Renal pelvis (tissue), 1 donor: ENCODE measurements at regions not wholly inside any gene's neighbourhood (a gene's known extent, or its start where the extent isn't known, plus 50 kb on each side); places are given as distances from the start of the nearest gene placed in this dataset.

Source experiments
- DNase-seq: peaks from one replicate; pipeline ENCODE4 v3.0.0-alpha.2; 2013

DNA sequence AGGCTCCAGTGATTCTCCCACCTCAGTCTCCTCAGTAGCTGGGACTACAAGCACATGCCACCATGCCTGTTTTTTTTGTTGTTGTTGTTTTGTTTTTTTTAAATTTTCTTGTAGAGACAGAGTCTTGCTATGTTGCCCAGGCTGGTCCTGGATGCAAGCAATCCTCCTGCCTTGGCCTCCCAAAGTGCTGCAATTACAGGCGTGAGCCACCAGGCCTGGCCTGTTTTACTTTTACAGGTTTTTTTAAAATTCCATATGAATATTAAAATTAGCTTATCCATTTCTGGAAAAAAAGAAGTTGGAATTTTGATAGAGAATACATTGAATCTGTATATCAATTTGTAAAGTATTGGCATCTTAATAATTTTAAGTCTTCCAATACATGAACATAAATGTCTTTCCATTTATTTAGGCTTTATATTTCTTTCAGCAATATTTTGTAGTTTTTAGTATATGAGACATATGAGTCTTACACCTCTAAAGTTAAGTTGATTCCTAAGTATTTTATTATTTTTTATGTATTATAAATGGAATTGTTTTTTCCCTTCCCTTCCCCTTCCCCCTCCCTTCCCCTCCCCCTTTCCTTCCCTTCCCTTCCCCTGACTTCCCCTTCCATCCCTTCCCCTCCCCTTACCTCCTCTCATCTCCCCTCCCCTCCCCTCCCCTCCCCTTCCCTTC is 323.5 kb upstream of the SALL1 start:
- no peak for DNase-seq

DNA sequence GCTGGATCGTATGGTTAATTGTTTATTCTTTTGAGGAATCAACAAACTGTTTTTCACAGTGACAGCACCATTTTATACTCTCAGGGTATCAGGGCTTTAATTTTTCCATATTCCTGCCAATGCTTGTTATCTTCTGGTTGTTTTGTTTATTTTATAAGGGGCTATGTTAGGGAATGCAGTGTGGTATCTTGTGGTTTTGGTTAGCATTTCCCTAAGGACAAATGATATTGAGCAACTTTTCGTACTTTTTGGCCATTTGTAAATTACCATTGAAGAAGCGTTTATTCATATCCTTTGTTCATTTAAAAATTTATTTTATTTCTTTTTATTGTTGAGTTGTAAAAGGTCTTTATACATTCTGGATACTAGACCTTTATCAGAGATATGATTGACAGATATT is 322.0 kb upstream of the SALL1 start:
- DNase-seq = no peak

DNA sequence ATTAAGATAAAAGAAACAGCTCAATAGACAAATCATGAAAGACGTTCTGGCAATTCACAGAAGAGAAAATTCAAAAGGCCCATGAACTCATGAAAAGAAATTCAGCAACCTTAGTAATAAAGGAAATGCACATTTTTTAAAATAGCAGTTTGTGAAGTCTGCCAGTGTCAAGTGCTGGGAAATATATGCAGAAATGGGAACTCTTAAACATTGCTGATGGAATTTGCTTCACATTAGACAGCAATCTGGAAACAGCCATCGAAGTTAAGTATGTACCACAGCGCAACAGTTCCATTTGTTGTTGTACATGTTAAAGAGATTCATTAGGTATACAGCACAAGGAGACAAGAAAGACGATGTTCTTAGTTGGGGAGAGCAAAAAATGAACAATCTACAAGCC is 319.4 kb upstream of the SALL1 start:
- DNase-seq = no peak

DNA sequence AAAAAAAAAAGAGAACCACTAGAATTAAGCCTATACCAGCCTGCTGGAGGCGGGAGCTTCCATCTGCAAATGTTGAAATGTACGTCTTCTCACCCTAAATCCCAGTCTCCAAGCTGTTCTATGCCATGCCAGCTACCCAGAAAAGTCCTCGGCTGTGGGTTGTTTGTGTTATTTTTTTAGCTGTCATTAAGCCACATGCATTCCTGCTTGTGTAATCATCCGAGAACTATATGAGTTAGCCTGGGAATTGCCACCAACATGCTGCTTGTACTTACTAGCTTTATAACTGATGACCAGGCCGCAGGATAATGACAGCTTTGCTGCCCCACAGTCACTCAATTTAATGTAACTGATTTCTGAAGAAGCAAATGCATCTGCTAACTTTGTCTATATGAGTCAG is 313.9 kb upstream of the SALL1 start:
- no peak for DNase-seq

DNA sequence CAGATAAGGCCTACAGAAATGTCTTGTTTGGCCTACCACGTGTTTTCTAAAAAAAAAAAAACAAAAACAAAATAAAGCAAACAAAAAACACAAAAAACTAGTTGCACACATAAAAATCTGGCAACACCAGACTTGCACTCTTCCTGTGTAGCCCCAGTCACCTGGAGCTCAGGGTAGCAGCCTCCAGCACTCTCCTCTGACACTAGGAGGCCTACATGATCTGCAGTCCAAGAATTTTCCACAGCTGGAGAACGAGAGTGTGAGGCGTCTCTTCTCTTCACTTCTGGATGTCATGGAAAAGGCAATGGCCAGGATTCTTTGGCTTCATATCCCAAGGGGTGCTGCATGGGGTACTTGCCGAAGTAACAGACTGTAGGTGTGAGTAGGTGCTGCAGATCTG is 310.2 kb upstream of the SALL1 start:
- no peak for DNase-seq

DNA sequence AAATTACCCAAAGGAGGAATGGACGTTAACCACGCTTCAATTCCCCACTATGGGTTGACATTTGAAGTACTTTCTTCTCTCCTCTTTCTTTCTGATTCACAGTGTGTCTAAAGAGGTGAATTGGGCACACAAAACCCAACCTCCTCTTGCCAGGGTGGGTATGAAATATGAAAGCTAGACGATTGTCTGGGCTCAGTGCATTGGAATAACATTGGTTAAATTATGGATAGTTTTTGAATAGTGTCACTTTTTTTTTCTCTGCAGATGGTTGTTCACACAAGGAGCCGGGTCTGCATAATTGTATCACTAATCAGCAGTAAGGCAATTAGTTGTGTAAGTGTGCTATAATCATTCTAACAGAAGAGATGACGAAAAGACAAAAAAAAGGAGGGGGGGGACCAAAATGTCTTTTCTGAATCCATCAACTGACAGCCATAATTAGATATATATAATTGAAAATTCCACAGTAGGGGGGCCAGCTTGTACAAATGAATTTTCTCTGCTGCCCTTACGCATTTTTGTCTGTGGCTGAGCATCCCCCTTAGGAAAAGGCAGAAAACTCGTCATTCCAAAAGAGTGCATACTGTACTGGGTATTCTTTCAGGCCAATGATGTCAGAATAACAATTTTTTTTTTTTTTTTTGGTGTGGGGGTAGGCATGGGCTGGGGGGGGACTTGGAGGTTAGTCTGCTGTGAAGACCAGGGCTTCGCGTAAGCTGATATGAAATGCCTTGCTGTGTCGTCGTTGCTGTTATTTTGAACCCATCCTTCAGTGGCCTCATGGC is 307.5 kb upstream of the SALL1 start:
- DNase-seq = no peak

DNA sequence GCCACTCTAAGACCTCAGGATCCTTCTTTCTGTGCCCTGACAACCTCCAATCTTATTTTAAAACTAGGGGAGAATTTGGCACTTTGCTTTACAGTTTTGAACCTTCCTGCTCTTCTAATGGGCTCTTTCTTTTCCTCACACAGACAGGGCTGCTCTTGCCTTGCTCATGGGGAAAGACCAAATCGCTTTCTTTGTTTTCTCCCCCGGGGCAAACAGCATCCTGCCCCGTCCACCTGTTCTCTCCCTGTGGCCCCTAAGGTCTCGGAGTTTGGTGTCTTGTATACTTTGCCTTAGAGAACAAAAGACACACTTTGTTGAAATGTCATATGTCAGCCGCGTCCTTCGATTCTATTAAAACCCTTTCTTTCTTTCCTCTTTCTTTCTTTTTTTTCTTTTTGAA is 306.7 kb upstream of the SALL1 start:
- no peak for DNase-seq

DNA sequence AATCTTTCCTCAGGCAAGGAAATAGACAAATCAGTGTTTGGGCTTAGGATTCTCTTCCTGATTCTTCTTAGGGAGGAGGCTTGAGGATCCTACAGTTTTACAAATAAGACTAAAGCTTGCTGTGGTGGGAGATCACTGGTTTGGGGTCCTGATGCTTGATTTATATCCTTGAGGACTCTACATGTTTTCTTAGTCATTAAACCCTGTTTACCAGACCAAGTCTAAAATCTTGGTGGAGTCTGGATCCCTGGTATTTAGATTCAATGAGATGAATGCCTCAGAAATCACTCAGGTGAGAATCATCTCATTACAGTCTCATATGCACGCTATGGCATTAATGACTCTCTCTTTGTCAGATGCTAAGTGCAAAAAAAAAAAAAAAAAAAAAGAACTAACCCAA is 304.3 kb upstream of the SALL1 start:
- peak; percentile 61 for DNase-seq

DNA sequence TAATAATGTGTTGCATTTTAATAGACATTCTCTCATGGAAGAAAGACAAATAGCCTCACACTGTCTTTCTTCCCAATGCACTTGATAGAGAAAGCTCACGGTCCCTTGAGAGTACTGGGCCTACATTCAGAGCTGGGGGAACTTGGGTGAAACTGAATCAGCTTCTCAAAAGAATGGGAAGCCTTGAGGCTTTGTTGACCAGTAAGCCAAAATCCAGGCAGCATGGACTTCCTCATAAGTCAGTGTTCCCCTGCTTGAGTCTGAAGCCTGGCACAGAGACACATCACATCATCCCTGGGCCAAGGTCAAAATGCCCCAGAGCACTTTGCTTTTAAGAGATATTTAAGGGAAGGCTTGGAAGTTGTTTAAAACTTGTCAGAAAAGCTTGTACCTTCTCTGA is 302.2 kb upstream of the SALL1 start:
- no peak for DNase-seq

DNA sequence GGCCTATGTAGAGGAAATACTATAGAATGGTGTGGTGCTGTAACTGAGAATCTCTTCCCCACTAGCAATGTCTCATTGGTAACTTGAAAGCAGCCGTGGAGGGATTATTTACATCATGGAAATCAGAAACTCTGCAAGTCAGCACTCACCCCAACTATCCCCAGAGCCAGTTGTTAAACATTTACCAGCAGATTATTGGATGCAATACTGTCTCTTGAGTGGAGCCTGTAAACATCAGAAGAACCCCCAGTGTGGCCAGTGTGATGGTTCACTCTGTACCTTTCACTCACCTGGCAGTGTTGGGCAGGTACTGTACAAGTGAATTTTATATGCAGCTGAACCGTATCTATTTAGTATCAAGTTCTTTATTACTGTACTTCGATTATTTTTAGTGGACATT is 299.8 kb upstream of the SALL1 start:
- DNase-seq = peak; percentile 48

DNA sequence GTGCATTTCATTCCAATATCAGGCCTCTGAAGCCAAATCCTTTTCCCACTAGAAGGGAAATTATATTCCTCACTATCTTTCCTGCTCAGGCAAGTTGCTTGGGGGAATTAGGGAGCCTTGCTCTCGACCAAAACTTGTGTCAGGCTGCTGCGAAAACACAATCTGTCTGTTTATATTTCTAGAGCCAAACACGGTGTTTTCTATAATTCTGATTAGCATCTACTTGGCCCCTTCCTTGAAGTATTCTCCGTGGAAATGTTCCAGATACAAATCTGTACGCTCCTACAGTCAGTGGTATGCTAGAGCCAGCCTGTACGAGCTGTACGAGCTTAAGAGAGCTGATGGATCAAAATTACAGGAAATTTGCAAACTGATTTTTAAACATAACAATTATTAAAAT is 299.3 kb upstream of the SALL1 start:
- no peak for DNase-seq

DNA sequence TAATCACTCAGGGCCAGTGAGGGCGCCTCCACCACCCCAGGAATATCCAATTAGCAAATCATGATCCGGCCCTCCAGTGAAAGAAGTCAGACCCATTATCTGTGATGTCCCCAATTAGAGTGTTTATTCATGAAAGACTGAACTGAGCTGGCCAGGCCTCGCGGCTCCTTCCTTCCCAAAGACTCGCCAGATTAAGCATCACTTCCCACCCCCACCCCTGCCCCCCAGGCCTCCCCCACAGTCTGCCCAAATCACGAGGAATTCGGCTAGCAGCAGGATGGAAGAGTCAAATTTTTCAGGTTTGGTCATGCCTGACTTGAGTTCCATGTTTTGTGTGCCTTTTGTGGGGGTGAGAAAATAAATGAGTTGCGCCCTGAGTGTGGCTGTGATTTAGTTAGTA is 298.4 kb upstream of the SALL1 start:
- DNase-seq = peak; percentile 72

DNA sequence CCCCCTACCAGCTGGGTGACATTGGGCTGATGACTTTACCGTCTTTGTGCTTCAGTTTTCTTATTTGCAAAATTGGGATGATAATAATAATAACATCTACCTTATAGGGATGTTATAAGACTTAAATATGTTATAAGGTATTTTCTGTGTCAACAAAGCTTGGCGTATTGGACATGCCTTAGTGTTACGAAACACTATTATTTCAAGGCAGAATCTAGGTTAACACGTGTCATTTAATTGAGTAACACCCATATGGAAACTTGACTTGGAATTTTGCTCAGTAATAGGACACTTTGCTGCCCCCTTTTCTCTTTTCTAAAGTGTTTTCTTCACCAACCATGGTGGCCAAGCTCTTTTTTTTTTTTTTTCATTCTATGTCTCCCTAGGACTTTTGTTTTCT is 294.2 kb upstream of the SALL1 start:
- no peak for DNase-seq

DNA sequence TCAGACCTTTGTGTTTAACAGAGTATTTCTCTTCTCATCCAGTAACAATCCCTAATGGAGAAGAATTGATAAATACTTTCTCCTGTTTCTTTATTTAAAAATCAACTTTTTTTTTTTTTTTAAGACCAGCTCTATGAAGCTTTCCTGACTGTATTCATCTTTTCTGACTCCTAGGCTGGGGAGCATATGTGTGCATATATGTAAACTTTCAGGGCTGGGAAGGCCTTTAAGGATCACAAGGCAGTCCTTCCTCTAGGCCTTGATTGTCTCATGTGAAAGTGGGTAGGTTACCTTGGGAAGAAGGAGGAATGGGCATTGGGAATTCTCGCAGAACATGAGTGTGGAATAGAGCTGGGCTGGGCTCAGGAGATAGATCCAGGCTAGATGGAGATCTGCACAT is 292.9 kb upstream of the SALL1 start:
- DNase-seq = no peak

DNA sequence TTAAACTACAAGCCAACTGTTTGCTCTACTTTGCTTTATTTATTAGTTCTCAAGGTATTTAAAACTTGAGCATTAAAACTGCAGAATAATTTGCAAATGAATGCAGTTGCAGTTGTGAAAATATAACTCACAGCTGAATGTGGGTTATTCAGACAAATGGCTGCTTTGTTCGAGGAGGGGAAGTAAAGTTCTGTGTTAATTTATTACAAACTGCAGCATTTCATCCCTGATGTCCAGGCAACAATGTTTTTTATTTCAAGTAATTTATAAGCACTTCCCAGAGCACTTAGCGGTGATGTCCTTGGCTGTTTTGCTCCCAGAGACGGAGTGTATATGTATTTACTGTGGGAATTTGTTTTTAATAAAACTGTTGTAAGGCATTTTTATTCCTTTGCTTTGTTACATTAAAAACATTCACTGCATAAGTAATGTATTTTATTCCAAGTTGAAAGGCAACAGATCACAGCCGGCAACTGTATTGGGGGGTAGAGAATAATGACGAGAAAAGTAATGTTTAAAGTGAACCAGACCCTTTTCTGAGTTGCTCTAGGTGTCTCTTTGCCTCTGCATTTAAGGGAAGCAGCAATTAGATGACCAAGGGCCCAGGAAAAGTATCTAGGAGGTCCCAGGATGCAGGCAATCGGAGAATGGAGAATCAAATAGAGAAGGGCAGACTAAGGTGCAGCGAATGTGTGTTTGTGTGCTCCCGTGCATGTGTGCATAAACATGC is 291.2 kb upstream of the SALL1 start:
- no peak for DNase-seq

DNA sequence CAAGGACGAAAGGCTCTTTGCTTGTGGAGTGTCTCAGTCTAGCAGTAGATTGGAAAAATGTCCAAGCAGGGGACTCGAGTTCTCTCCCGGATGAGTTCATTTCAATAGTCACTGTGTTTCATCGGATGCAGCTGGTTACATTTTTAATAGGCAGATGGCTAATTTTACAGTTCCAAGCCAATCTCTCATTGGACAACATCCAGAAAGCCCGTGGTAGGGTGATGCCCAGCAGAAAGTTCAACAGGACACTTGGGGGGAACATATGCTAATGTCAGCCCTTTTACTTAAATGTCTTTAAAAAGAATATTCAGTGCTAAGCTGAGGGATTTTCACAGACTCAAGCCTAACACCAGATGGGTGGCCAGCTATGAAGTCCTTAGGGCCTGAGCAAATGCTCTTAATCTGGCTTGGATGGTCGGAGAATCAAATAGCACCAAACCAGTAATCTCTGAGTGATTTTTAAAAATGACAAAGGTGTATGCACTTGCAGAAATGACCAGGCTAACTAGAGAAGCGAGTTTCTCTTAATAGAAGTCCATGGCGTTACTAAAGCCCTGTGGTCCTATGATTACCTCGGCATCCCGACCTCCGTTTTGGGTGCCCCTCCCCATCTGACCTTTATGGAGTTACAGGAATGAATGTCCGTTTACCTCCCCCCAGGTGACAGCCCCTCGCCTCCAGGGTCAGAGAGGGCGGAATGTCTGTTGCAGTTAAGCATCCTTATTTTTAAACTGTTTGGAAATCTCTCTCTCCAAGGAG is 289.2 kb upstream of the SALL1 start:
- DNase-seq = no peak

DNA sequence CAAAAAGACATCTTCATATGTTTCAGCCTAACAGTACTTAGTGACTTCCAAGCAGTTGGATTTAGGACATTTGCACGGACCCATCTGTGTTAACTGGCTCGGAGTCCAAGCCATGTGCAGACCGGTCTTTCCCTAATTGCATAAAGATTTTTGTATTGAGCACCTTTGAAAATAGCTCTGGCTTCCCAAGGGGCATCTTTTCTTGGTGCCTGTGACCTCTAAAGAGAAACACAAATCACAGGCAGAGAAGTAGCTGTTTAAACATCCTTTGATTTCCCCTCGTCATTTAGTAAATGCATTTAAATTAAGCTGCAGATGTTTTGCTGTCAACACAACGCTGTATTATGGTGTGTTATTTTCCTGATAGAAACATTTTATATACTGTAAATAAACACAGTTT is 288.2 kb upstream of the SALL1 start:
- DNase-seq = no peak

DNA sequence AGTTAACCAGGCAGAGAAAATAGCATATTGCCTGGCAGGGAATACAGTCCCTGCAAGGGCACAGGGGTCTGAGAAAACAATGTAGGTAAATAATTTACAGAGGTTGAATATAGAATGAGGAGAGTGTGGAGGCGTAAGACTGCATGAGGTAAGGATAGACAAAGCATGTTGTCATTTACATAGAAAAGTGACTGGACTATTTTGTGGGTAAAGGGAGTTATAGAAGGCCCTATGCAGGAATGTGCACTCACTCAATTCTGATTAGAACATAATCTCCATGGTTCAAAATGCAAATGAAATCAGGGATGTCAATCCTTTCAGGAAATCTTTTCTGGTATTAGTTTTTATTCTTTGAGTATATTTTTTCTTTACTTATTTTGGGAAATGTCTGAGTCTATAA is 285.7 kb upstream of the SALL1 start:
- DNase-seq = no peak

DNA sequence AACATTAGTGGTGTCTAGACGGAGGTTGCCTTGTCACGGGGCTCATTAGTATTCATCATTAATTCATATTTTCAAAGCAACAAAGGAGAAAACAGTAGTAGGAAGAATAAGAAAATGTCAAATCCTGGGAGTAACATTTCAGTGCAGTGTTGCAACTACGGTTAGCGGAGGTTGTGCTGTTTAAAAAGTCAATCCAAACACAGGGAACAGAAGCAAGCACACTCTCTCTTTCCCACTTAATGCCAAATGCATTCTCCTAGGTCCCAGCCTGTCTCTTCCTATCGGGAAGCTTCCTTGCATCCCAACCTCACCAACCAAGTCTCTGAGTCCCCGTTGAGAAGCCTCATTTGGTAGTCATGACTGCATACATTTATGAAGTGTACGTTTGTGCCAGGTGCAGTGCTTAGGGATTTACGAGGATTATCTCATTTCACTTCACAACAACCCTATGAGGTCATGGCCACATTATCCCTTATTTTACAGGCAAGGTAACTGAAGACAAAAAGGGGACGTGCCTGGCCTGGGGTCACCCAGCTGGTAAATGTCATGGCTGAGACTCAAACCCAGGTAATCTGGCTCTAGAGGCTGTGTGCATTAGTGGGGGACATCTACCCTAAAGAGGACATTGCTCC is 283.6 kb upstream of the SALL1 start:
- no peak for DNase-seq

DNA sequence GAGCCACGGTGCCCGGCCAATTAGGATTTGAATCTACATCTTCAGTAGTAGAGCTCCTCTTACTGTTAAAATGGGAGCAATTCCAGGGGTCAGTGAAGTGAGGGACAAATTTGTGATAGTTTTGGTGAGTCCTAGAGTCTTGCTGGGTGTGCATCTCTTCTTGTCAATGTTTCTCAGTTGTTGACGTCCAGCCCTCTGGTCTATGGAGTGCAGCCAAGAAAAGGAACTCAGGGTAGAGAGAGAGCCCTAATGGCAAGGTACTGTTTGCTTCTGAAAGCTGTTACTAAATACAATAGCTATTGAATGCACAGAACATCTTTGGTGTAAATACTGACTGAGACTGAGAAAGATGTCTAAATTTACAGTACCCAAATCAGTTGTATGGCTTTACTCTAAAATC is 282.5 kb upstream of the SALL1 start:
- no peak for DNase-seq

DNA sequence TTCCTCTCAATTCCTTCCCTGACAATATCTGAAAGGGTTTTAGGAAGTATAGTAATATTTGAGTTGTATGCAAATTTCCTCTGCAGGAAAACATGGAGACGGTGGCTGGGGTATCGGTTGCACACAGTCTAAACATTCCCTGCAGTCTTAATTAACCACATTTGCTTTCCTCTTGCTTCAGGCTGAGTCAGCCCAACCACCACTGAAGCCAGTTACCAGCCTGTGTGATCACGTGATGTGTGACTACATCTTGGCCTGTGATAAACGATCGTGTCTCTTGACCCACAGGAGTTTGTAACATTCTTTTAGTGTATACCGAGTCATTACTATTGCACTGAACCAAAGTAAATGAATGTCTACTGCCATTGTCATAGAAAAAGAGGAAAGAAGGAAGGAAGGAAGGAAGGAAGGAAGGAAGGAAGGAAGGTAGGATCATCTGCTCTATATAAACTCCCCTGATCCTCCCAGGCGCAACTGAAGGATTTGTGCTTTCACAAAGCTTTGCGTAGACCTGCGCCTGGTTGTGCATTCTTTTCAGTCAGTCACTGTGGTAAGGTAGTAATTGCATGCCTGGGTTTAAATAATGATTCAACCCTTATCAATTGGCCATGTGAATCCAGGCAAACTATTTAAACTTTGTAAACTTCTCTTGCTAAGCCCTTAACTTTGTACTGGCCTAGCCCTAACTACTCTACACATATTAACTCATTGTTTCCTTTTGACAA is 280.6 kb upstream of the SALL1 start:
- DNase-seq = peak; percentile 85
